ENCODE measurements at regions not wholly inside any gene's neighbourhood (a gene's known extent, or its start where the extent isn't known, plus 50 kb on each side); places are given as distances from the start of the nearest gene placed in this dataset.

DNA sequence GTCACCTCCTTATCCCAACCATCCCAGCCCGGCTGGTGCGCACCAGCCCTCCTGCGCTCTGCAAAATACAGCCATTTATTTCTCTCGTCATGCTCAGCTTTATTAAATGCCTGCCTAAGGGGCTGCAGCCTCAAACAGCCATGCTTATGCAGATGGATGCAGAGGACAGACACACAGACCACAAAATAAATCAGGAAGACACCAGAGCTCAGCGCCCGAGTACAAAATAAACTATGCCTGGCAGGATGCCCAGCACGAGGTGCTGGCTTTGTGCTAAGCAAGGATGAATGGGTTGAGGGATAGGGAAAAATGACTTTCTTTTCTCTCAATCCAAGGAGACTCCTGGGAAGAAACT is 70.5 kb downstream of the RPUSD4 start:
- no peak for TF ChIP-seq CTCF (IDR thresholded peaks at IDR 0.05)
- Histone ChIP-seq H3K36me3 (no peaks in the 10 kb centered on the region), H3K27me3 (no peaks in the 10 kb centered on the region), H3K4me3 (no peak overlapping the region), H3K9me3 (no peaks in the 10 kb centered on the region), H3K4me1 (peaks cover 40% of the 10 kb centered on the region), H3K27ac (no peak overlapping the region)
- ATAC-seq (peak; percentile 13), DNase-seq (no peak)
- intact Hi-C loops (cut with DNase I): no loop called here

DNA sequence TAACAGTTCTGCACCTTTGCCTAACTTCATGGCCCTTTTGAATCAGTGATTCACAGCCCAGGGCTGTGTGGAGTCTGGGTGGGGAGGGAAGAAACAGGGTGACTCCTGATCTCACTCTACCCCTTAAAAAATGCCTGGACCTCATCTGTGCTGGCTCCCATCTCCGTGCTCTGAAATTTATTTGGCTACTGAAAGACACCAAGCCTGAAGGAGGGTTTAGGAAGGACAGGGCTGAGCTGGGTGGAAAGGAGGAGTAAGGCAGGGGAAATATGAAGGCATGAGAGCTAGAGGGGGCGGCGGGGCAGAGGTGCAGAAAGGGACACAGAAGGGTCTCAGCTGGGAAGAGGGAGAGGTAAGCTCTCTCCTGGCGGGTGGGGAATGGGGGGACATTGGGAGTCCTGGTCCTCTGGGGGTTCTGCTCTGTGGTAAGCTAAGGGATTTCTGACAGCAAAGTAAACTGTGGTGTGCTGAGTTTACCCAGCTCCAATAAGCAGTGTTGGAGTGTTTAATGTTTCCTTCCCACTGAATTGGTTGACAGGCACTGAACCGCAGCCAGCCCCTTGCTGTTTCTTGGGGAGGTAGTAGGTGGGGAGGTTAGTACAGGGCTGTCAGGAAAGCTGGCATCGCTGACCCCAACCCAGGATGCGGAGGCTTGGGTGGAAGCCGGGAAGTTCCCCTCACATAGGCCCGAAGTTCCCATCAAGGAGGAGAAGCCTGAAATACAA is 71.1 kb downstream of the RPUSD4 start:
- Histone ChIP-seq H3K4me3 (no peak overlapping the region), H3K9me3 (no peaks in the 10 kb centered on the region), H3K4me1 (peaks cover 40% of the 10 kb centered on the region), H3K27ac (no peak overlapping the region), H3K36me3 (no peaks in the 10 kb centered on the region), H3K27me3 (no peaks in the 10 kb centered on the region)
- TF ChIP-seq CTCF (IDR thresholded peaks at IDR 0.05): no peak
- intact Hi-C loops (cut with DNase I): no loop called here
- DNase-seq (no peak), ATAC-seq (peak; percentile 15)

DNA sequence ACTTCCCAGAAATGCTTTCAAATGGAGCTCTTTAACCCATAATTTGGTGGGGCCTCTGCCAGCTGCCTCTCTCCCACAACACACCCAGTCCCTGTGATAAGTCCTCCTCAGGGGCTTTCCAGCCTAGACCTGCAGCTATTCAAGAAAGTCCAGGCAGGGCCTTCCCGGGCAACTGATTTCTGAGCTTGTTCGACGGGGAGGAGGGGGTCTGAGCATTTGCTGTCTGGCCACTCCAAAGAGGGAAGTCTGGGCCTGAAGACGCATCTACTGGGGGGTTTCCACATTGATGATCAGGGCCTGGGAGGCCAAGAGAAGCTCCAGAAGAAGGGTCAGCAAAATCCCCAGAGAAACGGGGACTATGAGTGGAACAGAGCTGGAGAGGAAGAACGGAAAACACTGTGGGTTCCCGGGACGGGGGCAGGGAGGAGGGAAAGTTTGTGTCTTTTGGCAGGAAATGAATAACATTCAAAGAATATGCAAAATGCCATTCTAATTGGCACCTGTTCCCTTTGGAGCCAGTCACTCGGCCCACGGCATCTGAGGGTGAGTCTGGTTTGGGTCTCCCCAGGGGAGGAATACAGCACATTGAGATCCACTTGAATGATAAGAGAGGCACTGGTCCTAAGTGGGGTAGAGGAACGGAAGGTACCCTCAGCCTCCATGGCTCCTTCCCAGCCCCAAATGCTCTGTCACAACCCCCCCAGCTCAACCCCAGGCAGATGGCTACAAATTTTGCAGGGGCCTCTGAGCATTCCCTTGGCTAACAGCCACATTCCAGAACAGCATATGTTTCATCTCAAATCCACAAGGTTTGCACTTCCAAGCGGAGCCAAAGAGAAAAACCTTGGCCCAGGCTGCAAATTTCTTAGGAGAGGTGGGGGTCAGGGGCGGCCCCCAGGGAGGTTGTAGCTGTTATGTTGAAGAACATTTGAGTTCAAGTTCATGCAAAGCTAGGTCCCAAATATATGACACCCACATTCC is 72.0 kb downstream of the RPUSD4 start:
- no peak for TF ChIP-seq CTCF (IDR thresholded peaks at IDR 0.05)
- intact Hi-C loops (cut with DNase I): no loop called here
- H3K9me3 ChIP-seq: no peaks in the 10 kb centered on the region
- H3K36me3 ChIP-seq: no peaks in the 10 kb centered on the region
- no peak overlapping the region for H3K4me3 ChIP-seq
- peaks cover 40% of the 10 kb centered on the region for H3K4me1 ChIP-seq
- DNase-seq (no peak), ATAC-seq (peak; percentile 37)
- H3K27ac ChIP-seq: peak overlapping the region; percentile 30
- no peaks in the 10 kb centered on the region for H3K27me3 ChIP-seq

- intact Hi-C loops (cut with DNase I): no loop called here
- Histone ChIP-seq H3K9me3 (no peaks in the 10 kb centered on the region), H3K27ac (no peak overlapping the region), H3K4me3 (no peak overlapping the region), H3K36me3 (no peaks in the 10 kb centered on the region), H3K27me3 (no peaks in the 10 kb centered on the region), H3K4me1 (peaks cover 40% of the 10 kb centered on the region)
- TF ChIP-seq CTCF (IDR thresholded peaks at IDR 0.05): no peak
- ATAC-seq (no peak), DNase-seq (no peak)
These were observed 72.8 kb downstream of the RPUSD4 start for GRCh38 chr11:126138636-126139035.

DNA sequence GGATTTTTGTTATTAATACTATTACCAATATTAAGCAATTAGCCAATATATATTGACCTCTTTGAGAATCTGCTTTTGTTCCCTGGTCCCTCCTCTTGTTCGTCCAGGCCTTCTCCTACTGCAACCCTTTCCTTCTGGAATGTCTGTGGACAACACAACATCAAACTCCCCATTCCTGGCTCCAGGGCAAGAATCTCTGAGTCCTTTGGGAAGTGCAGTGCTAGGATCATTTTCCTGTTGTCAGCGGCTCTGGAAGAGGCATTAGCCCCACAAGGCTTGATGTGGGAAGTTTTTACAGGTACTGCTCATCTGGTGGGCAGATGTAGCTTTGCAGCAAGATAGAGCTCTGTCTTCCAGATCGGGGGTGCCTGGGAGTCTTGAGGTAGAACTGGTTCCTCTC is 74.3 kb downstream of the RPUSD4 start:
- no peaks in the 10 kb centered on the region for H3K36me3 ChIP-seq
- no peak for DNase-seq
- no peaks in the 10 kb centered on the region for H3K9me3 ChIP-seq
- TF ChIP-seq CTCF (IDR thresholded peaks at IDR 0.05): no peak
- peak overlapping the region; percentile 26 for H3K27ac ChIP-seq
- no peaks in the 10 kb centered on the region for H3K27me3 ChIP-seq
- H3K4me3 ChIP-seq: no peak overlapping the region
- peaks cover 40% of the 10 kb centered on the region for H3K4me1 ChIP-seq
- no peak for ATAC-seq
- intact Hi-C loops (cut with DNase I): no loop called here

Data from upper lobe of right lung (tissue), 1 donor.